Peyer's patch (tissue), 4 donors: ENCODE measurements at regions not wholly inside any gene's neighbourhood (a gene's known extent, or its start where the extent isn't known, plus 50 kb on each side); places are given as distances from the start of the nearest gene placed in this dataset.

Source experiments
- DNase-seq, 3 donors: peaks; one replicate each; pipeline ENCODE4 v3.0.0-alpha.2; 2017 to 2019
- H3K27ac ChIP-seq, 4 donors: fragments of 200-600 bp; sonication (generic); one replicate each; pipeline ENCODE4 v1.5.1; 2016 to 2019
- H3K27me3 ChIP-seq, 2 donors: fragments of 200-600 bp; sonication (generic); one replicate each; pipeline ENCODE4 v1.5.1; 2019
- H3K36me3 ChIP-seq, 3 donors: fragments of 200-600 bp; sonication (generic); one replicate each; pipeline ENCODE4 v1.5.1; 2016 to 2019
- H3K4me1 ChIP-seq, 4 donors: fragments of 200-600 bp; sonication (generic); one replicate each; pipeline ENCODE4 v1.5.1; 2016 to 2019
- H3K4me3 ChIP-seq, 4 donors: fragments of 200-600 bp; sonication (generic); 1 replicate in 3 of 4; 2 replicates in 1 of 4; pipeline ENCODE4 v1.5.1; 2016 to 2019; ENCODE audit warnings: mild to moderate bottlenecking in 1 of 4
- H3K9me3 ChIP-seq, 4 donors: fragments of 200-600 bp; sonication (generic); one replicate each; pipeline ENCODE4 v1.5.1; 2016 to 2019; ENCODE audit warnings: mild to moderate bottlenecking in 1 of 4
- POLR2A ChIP-seq, 2 donors: fragments of 450-650 bp; IDR thresholded peaks; one replicate each; pipeline ENCODE4 v1.5.1; 2017; ENCODE audit warnings: antibody characterized with exemption in 2 of 2, mild to moderate bottlenecking in 2 of 2, moderate library complexity in 2 of 2
- TF ChIP-seq, protein P1 (sequence below), 6 experiments: fragments of 450-650 bp in 4 of 6; fragments of 200-600 bp in 2 of 6; sonication (generic) in 1 of 6; IDR thresholded peaks; one replicate each; pipeline ENCODE4 v1.5.1; 2017 to 2019; ENCODE audit warnings: antibody characterized with exemption in 6 of 6, mild to moderate bottlenecking in 3 of 6, moderate library complexity in 1 of 6

DNA sequence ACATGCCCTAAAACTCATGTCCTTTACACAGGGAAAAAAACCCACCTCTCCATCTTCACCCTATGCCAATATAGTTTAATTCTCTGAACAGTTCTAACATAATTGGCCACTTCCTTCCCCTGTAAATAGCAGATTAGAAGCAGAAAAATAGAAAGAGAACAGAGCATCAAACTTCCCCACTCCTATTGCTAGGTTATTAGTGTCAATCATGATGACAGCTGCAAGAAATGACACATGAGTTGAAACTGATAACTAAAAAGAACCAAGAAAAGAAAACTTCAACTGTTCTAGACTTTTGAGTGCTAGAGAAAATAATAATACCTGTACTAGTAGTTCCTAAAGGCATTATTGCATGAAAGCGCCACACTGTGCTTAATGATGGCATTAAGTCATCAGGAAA is 284.5 kb upstream of the TRPC5 start:
- Histone ChIP-seq H3K36me3 (no peaks in the 10 kb centered on the region), H3K27me3 (no peaks in the 10 kb centered on the region), H3K27ac (no peak overlapping the region), H3K4me3 (no peak overlapping the region), H3K4me1 (no peaks in the 10 kb centered on the region), H3K9me3 (no peaks in the 10 kb centered on the region)
- DNase-seq = no peak
- TF ChIP-seq, protein P1, sequence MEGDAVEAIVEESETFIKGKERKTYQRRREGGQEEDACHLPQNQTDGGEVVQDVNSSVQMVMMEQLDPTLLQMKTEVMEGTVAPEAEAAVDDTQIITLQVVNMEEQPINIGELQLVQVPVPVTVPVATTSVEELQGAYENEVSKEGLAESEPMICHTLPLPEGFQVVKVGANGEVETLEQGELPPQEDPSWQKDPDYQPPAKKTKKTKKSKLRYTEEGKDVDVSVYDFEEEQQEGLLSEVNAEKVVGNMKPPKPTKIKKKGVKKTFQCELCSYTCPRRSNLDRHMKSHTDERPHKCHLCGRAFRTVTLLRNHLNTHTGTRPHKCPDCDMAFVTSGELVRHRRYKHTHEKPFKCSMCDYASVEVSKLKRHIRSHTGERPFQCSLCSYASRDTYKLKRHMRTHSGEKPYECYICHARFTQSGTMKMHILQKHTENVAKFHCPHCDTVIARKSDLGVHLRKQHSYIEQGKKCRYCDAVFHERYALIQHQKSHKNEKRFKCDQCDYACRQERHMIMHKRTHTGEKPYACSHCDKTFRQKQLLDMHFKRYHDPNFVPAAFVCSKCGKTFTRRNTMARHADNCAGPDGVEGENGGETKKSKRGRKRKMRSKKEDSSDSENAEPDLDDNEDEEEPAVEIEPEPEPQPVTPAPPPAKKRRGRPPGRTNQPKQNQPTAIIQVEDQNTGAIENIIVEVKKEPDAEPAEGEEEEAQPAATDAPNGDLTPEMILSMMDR (IDR thresholded peaks at IDR 0.05) = no peak
- no peak for TF ChIP-seq POLR2A (IDR thresholded peaks at IDR 0.05)

DNA sequence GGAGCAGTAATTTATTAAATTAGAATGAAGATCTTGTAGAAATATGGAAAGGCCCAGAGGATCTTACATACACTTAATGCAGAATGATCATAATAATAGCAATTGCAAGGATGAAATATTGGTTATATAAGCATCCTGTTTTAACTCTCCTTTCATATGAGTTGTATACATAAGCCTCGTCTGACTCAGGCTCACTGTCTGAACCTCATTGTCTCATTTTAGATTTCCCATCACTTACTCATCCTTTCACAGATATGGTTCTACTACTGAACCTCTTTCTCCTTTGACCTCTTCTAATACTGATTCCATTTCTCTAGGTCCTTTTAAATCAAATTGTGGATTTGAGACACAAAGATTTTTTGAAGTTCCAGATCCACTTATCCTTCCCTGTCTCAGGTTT is 277.3 kb upstream of the TRPC5 start:
- no peak for DNase-seq
- Histone ChIP-seq H3K9me3 (no peaks in the 10 kb centered on the region), H3K27me3 (no peaks in the 10 kb centered on the region), H3K36me3 (no peaks in the 10 kb centered on the region), H3K4me1 (no peaks in the 10 kb centered on the region), H3K4me3 (no peak overlapping the region), H3K27ac (no peak overlapping the region)
- no peak for TF ChIP-seq POLR2A (IDR thresholded peaks at IDR 0.05)
- TF ChIP-seq, protein P1 (IDR thresholded peaks at IDR 0.05) = no peak

DNA sequence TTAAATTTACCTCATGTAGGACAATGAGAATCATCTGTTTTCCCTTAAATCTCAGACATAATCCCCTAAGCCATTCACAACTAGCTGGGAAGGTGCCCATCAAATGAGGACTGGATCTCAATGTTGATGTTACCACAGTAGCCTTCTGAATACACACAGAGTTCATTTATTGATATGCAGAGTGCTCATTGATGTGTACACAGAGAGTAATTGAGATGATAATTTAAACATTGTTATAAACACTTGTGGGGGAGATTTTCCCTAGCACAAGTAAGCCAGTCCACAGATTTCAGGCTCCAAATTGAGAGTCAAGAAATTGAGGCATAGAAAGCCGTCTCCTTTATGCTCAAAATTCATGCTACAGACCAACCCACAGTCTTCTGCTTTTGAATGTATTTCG is 273.4 kb upstream of the TRPC5 start:
- Histone ChIP-seq H3K27me3 (no peaks in the 10 kb centered on the region), H3K36me3 (no peaks in the 10 kb centered on the region), H3K9me3 (no peaks in the 10 kb centered on the region), H3K4me1 (no peaks in the 10 kb centered on the region), H3K4me3 (no peak overlapping the region), H3K27ac (no peak overlapping the region)
- TF ChIP-seq, protein P1 (IDR thresholded peaks at IDR 0.05) = no peak
- TF ChIP-seq POLR2A (IDR thresholded peaks at IDR 0.05) = no peak
- DNase-seq = no peak

DNA sequence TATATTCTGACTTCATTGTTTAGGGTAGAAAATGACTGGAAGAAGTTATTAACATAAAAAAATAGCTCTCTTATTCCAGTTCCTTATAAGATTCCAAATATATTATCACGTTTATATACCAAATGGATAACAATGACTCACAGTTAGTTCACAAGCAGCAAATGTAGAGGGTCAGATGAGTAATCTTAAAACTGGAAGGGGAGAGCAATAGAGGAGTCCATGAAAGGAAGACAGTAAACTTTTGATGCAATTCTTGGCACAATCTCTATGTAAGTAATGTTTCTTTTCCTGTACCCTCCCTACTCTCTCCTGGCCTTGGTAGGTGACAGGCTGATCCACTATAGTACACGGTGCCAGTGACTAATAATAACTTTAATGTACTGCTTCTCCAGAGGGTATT is 259.0 kb upstream of the TRPC5 start:
- no peaks in the 10 kb centered on the region for H3K27me3 ChIP-seq
- H3K36me3 ChIP-seq = no peaks in the 10 kb centered on the region
- no peak overlapping the region for H3K4me3 ChIP-seq
- no peak overlapping the region for H3K27ac ChIP-seq
- DNase-seq = no peak
- H3K4me1 ChIP-seq = no peaks in the 10 kb centered on the region
- TF ChIP-seq, protein P1 (IDR thresholded peaks at IDR 0.05) = no peak
- TF ChIP-seq POLR2A (IDR thresholded peaks at IDR 0.05) = no peak
- H3K9me3 ChIP-seq = no peaks in the 10 kb centered on the region

DNA sequence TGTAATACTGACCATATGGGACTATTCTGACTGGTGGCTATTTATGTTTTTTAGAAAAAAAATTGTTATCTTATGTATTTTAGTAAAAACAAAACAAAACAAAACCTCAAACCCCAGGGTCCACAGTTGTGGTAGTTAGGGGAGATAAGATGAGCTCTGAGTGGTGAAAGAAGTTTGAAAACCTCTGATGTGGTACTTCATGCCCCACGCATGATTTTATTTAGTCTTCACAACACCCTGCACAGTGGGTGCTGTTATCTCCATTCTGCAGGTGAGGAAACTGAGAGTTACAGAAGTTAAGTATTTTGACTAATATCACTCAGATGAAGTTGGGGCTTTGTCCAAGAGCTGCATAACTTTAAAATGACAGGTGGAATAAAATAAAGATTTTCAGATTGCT is 230.6 kb upstream of the TRPC5 start:
- Histone ChIP-seq H3K4me3 (no peak overlapping the region), H3K4me1 (no peaks in the 10 kb centered on the region), H3K27me3 (no peaks in the 10 kb centered on the region), H3K27ac (no peak overlapping the region), H3K36me3 (no peaks in the 10 kb centered on the region), H3K9me3 (no peaks in the 10 kb centered on the region)
- no peak for TF ChIP-seq POLR2A (IDR thresholded peaks at IDR 0.05)
- TF ChIP-seq, protein P1 (IDR thresholded peaks at IDR 0.05) = no peak
- DNase-seq = no peak

DNA sequence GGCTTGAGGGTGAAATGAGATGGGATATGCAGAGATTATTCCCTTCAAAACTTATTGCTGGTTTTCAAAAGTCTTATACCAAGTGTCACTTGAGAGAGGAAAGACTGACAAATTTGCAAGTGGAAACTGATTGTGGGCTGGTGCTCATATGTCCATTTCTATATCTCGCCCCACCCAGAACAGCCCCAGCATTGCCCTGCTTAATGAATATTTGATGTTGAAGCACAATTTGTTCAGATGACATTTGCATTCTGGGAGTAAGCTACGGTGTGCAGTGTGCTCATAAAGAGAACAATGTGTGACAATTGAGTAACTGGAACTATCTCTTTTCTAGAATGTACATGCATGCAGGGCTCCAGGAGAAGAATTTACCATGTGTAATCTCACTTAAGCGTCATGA is 223.5 kb upstream of the TRPC5 start:
- DNase-seq = no peak
- no peaks in the 10 kb centered on the region for H3K27me3 ChIP-seq
- no peaks in the 10 kb centered on the region for H3K36me3 ChIP-seq

More for the DNA sequence above, 223.5 kb upstream of the TRPC5 start:
- Histone ChIP-seq H3K4me3 (no peak overlapping the region), H3K27ac (no peak overlapping the region), H3K9me3 (no peaks in the 10 kb centered on the region), H3K4me1 (no peaks in the 10 kb centered on the region)
- TF ChIP-seq, protein P1 (IDR thresholded peaks at IDR 0.05) = no peak
- TF ChIP-seq POLR2A (IDR thresholded peaks at IDR 0.05) = no peak
